Fibroblast of lung (primary cell): ENCODE measurements at regions not wholly inside any gene's neighbourhood (a gene's known extent, or its start where the extent isn't known, plus 50 kb on each side); places are given as distances from the start of the nearest gene placed in this dataset.

ENCODE experiments used
- EZH2 ChIP-seq: IDR thresholded peaks from 2 replicates; pipeline ENCODE4 v1.5.1; 2012; ENCODE audit warnings: low read length, control low read depth, mild to moderate bottlenecking; ENCODE audit errors: missing control alignments
- TF ChIP-seq, protein P1 (sequence below), 2 donors: IDR thresholded peaks in 1 of 2; conservative IDR thresholded peaks in 1 of 2; 1 replicate in 1 of 2; 2 replicates in 1 of 2; pipeline ENCODE4 v1.5.1; 2011 to 2012; ENCODE audit warnings: low read length in 2 of 2, control low read depth in 1 of 2, inconsistent platforms in 1 of 2, low read depth in 1 of 2, mild to moderate bottlenecking in 1 of 2

DNA sequence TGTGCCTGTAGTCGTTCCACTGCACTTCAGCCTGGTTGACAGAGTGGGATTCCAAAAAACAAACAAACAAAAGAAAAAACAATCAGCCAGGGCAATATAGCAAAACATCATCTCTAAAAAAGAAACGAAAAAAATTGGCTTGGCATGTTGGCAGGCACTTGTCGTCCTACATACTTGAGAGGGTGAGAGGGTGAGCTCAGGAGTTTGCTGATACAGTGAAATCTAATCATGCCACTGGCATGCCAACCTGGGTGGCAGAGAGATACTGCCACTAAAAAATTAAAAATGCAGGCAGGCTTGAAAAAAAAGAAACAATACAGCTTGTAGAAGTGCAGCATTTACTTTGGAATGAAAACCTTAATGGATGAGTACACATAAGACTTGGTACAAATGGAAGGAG, 282.9 kb upstream of the RGPD4 start:
- TF ChIP-seq, protein P1, sequence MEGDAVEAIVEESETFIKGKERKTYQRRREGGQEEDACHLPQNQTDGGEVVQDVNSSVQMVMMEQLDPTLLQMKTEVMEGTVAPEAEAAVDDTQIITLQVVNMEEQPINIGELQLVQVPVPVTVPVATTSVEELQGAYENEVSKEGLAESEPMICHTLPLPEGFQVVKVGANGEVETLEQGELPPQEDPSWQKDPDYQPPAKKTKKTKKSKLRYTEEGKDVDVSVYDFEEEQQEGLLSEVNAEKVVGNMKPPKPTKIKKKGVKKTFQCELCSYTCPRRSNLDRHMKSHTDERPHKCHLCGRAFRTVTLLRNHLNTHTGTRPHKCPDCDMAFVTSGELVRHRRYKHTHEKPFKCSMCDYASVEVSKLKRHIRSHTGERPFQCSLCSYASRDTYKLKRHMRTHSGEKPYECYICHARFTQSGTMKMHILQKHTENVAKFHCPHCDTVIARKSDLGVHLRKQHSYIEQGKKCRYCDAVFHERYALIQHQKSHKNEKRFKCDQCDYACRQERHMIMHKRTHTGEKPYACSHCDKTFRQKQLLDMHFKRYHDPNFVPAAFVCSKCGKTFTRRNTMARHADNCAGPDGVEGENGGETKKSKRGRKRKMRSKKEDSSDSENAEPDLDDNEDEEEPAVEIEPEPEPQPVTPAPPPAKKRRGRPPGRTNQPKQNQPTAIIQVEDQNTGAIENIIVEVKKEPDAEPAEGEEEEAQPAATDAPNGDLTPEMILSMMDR (conservative IDR thresholded peaks at IDR 0.05 in 1 of 2, IDR thresholded peaks at IDR 0.05 in 1 of 2; ENCODE audit: low read depth in 1 of 2, low read length in 2 of 2) = no peak
- no peak for TF ChIP-seq EZH2
